GM19438 (cell line): ENCODE measurements at regions not wholly inside any gene's neighbourhood (a gene's known extent, or its start where the extent isn't known, plus 50 kb on each side); places are given as distances from the start of the nearest gene placed in this dataset.
"Not testable (repeated sequence)": the region's sequence is repeated elsewhere in the genome, so short reads cannot be mapped to it uniquely, and the experiment has no call there.

Experiments
- ATAC-seq: cut with Tn5 transposase; IDR thresholded peaks from one replicate; pipeline ENCODE4 v1.9.1; 2021; ENCODE audit warnings: low read depth; ENCODE audit not compliant: unreplicated experiment

GRCh38 chrX:124679199-124679598 is 332.8 kb downstream of the SH2D1A start:
- ATAC-seq: no peak

DNA sequence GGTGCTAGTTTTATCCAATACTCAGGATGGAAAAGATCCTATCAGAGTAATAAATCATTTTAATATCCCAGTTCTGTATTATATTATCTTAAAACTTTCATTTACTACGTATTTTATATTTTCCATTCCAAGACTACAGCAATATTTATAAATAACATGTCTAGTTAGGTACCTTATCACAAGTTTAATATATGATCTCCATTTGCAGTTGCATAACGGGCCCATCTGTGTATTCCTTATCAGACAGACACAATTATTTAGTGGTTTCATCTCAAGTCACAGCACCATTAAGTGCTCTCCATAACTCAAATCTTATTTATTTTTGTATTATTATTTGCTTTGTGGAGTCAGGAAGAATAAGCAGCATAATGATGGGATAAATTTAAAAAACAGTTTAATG is 333.9 kb downstream of the SH2D1A start:
- no peak for ATAC-seq

- ATAC-seq: no peak
These were observed 344.1 kb downstream of the SH2D1A start for GRCh38 chrX:124690495-124690894.

DNA sequence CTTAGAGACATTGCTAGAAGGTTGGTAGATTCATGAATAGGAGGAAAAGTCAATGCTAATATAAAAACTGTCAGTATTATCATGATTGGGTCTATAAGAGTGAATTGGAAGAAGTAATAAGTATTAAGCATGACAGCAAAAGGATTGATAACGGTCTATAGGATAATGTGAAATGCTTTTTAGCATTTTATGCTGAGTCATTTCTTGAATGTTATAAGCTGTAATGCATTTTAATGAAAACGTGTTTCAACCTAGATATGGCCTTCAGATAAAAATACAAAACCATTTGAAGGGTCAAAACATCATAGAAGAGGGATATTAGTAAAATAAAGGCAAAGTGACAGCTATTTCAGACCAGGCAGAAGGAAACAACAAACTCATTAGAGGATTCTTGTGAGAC is 353.5 kb downstream of the SH2D1A start:
- no peak for ATAC-seq

DNA sequence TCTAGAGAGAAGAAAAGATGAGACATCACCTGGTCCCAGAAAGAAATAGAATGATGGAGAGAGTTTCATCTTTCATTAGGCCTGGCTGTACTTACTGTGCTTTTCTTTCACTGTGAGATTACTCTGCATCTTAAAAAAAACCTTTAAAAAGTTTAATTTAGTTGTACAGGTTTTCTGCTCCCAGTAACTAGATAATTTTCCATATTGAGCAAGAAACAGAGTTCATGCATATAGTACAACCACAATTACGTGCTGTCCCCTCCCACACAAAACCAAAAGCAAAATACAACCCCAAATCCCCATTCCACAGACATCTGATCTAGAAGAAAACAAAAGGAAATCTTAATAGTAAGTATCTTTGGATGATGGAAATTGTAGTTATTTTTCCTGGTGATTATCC is 371.2 kb downstream of the SH2D1A start:
- no peak for ATAC-seq

GRCh38 chrX:124719060-124719459 is 372.7 kb downstream of the SH2D1A start:
- no peak for ATAC-seq

DNA sequence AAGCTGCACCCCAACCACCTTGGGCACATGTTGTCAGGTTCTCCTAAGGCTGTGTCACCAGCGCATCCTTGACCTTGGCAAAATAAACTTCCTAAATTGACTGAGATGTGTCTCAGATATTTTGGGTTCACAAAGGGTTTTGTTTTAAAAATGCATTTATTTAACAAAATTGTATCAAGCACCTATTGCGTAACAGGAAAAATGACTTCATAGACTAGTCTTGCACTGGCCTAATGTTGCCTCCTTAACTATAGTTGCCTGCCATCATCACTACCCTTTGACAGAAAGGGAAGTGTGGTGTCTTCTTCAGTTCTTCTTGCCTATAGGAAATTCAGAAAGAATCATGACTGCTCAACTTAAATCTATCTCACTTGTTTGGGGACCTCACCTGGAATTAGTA is 374.2 kb downstream of the SH2D1A start:
- ATAC-seq: no peak

DNA sequence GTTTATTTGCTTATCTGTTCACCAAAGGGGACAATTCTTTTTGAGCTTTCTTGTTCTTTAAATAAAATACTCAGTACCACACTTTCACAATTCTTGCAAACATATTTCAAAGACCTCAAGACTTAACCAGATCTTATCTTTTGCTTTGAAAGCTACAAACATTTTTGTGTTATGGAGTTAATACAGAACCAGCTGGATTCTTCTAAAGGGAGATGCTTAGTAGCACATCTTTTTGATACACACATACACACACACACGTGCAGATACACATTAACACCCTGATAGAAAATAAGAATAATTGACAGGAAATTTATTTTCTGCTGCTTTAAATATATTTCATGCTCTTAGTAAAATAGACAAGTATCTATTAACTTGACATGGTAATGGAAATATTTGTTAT is 379.1 kb downstream of the SH2D1A start:
- ATAC-seq: no peak

GRCh38 chrX:124726292-124726691 is 379.9 kb downstream of the SH2D1A start:
- ATAC-seq: no peak

DNA sequence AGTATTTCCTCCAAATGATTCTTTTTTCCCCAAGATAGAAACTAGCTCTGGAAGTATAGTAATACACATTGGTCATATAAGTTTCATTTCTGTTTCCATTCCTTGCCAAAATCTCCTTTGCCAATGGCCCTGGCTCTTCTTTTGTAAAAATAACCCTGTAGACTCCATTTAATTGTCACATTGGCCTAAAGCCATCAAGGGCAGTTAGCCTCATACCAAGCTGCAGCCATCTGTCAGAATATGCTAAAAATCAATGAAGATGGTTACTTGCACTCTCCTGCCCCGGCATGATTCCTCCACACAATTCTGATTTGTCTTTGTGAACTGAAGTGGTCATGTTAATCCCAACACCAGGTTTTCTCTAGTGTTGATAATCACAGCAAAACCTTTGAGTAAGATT is 380.5 kb downstream of the SH2D1A start:
- ATAC-seq: no peak

GRCh38 chrX:124736553-124737270 is 390.3 kb downstream of the SH2D1A start:
- ATAC-seq: no peak

- no peak for ATAC-seq
These were observed 391.4 kb downstream of the SH2D1A start for GRCh38 chrX:124737771-124738170.

DNA sequence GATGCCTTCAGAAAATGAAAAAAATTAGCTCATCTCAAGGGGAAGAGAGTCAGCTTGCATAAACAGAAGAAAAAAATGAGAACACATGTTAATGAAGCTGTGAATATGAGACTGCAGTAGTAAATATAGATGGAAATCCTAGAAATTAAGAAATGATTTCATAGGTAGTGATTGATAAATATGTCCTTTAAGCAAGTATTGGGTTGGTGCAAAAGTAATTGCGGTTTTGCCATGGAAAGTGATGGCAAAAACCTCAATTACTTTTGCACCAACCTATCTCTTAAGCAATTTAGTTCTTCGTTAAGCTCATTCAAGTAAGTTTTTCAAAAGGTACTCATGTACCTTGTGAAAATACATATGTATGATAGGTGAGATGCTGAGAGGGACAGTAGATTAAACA is 400.9 kb downstream of the SH2D1A start:
- no peak for ATAC-seq

- no peak for ATAC-seq
These were observed 418.0 kb downstream of the SH2D1A start for GRCh38 chrX:124764354-124764753.

DNA sequence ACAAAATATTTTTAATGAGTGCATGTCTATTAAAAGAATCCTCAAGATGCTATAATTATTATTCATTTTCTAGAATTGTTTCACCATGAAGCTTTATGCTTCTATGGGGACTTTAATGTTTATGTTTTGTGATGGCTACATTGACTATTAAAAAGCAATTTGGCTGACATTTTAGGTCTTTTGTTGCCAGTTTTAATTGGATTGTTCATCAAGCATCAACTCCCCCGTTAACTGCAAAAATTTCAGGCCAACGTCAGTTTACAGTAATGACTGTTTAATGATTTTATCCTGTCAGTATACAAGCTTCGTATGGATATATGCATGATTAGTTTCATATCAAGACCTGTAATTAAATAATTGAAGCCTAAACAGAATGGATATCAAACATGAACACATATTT is 422.8 kb downstream of the SH2D1A start:
- ATAC-seq: no peak

- ATAC-seq: no peak
These were observed 424.9 kb downstream of the SH2D1A start for GRCh38 chrX:124771292-124771691.

DNA sequence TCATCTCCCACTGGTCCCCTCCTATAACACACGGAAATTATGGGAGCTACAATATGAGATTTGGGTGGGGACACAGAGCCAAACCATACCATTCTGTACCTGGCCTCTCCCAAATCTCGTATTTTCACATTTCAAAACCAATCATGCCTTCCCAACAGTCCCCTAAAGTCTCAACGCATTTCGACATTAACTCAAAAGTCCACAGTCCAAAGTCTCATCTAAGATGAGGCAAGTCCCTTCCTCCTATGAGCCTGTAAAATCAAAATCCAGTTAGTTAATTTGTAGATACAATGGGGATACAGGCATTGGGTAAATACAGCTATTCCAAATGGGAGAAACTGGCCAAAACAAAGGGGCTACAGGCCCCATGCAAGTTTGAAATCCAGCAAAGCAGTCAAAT is 441.9 kb downstream of the SH2D1A start:
- not testable (repeated sequence) for ATAC-seq

DNA sequence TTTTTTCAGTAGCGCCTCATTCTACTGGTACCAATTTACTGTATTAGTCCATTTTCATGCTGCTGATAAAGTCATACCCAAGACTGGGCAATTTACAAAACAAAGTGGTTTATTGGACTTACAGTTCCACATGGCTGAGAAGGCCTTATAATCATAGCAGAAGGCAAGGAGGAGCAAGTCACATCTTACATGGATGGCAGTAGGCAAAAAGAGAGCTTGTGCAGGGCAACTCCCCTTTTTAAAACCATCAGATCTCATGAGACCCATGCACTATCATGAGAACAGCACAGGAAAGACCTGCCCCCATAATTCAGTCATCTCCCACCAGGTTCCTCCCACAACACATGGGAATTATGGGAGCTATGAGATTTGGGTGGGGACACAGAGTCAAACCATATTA is 443.5 kb downstream of the SH2D1A start:
- not testable (repeated sequence) for ATAC-seq

- ATAC-seq: no peak
These were observed 445.2 kb downstream of the SH2D1A start for GRCh38 chrX:124791492-124792095.

DNA sequence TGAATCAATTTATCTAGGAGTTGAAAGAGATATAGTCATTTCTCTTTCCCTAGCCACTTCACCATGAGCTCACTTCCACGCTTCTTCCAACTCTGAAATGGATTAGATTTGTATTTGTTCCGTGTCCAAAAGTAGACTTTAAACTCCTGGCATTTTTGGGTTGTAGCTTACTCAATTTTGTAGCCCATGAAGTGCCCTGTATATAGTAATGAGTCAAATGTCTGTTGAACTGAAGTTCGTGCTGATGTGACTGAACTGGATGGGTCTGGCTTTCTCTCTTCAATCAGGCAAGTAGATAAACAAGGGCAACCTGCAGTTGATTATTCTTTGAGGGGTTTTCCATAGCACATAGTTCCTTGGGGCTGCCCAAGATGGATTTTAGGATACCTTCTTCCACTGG is 450.6 kb downstream of the SH2D1A start:
- no peak for ATAC-seq

DNA sequence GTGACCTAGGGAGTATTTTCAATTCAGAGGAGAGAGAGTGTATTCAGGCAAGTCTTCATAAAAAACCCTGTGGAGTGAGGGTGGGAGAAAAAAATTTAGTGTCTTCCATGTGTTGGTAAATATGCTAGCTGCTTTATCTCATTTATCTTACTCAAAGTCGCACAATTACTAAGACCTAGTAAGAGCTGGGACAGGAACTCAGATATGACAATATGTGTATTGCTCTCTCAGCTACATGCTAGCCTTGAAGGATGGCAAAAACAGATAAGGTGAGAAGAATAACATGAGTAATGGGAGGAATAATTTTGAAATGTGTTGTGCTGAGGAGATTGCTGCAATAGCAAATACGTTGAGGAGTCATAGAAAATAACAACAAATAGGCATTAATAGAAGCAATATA is 458.6 kb downstream of the SH2D1A start:
- ATAC-seq: no peak

GRCh38 chrX:124805486-124805885 is 459.1 kb downstream of the SH2D1A start:
- ATAC-seq: no peak

DNA sequence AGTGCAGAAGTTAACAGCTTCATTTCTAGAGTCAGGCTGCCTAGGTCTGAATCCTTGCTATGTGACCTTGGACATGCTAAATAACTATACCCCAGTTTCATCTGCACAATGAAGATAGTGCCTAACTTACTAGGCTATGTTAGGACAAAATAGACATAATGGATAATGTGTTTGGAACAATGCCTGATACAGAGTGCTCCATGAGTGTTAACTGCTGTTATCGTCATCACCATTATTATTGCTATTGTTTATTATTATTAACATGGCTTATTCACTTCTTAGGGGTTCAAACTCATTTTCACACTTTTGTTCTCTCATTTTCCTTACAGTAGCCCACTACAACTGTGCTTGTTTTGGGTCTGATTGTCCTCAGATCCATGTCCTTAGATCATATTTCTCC is 467.7 kb downstream of the SH2D1A start:
- no peak for ATAC-seq
